ENCODE measurements at regions not wholly inside any gene's neighbourhood (a gene's known extent, or its start where the extent isn't known, plus 50 kb on each side); places are given as distances from the start of the nearest gene placed in this dataset.

GRCh38 chr2:198408171-198408570 is 603.8 kb downstream of the PLCL1 start:
- TF ChIP-seq CTCF (IDR thresholded peaks at IDR 0.05) (no peak), EZH2 (IDR thresholded peaks at IDR 0.05; ENCODE audit: borderline replicate concordance, insufficient read depth, low read depth, low read length, poor library complexity, severe bottlenecking) (no peak)
